Esophagus squamous epithelium (tissue), 4 donors: ENCODE measurements at regions not wholly inside any gene's neighbourhood (a gene's known extent, or its start where the extent isn't known, plus 50 kb on each side); places are given as distances from the start of the nearest gene placed in this dataset.

Experiments
- CTCF ChIP-seq, 6 experiments: fragments of 450-650 bp in 4 of 6; fragments of 200-600 bp in 2 of 6; sonication (generic) in 2 of 6; IDR thresholded peaks; one replicate each; pipeline ENCODE4 v1.5.1; 2016 to 2019; ENCODE audit warnings: antibody characterized with exemption in 6 of 6, mild to moderate bottlenecking in 4 of 6, moderate library complexity in 4 of 6
- POLR2A ChIP-seq, 4 donors: fragments of 450-650 bp; IDR thresholded peaks; one replicate each; pipeline ENCODE4 v1.6.1; 2017; ENCODE audit warnings: antibody characterized with exemption in 4 of 4, mild to moderate bottlenecking in 4 of 4, moderate library complexity in 3 of 4

- no peak for TF ChIP-seq CTCF (IDR thresholded peaks at IDR 0.05)
- no peak for TF ChIP-seq POLR2A (IDR thresholded peaks at IDR 0.05)
Measured at GRCh38 chr13:74444161-74444571, 310.0 kb upstream of the KLF12 start.
